Panc1 (cell line): ENCODE measurements at regions not wholly inside any gene's neighbourhood (a gene's known extent, or its start where the extent isn't known, plus 50 kb on each side); places are given as distances from the start of the nearest gene placed in this dataset.

Experiments used
- CTCF ChIP-seq: fragments of 450-650 bp; IDR thresholded peaks from 2 replicates; pipeline ENCODE4 v1.5.1; 2017; ENCODE audit warnings: mild to moderate bottlenecking
- POLR2AphosphoS5 ChIP-seq: IDR thresholded peaks from 2 replicates; pipeline ENCODE4 v1.6.1; 2012; ENCODE audit warnings: mild to moderate bottlenecking, low read depth, low read length, moderate library complexity
- REST ChIP-seq, 2 experiments: IDR thresholded peaks; 2 replicates each; pipeline ENCODE4 v1.6.1; 2011 to 2012; ENCODE audit warnings: low read depth in 2 of 2, control low read depth in 1 of 2, low read length in 1 of 2, mild to moderate bottlenecking in 1 of 2, moderate library complexity in 1 of 2; ENCODE audit not compliant: insufficient read depth in 1 of 2
- SIN3A ChIP-seq: IDR thresholded peaks from 2 replicates; pipeline ENCODE4 v1.6.1; 2012; ENCODE audit warnings: low read depth, mild to moderate bottlenecking, low read length, moderate library complexity, borderline replicate concordance; ENCODE audit not compliant: insufficient read depth

- TF ChIP-seq CTCF (no peak), POLR2AphosphoS5 (no peak), SIN3A (no peak), REST (IDR thresholded peaks at IDR 0.05; ENCODE audit: insufficient read depth in 1 of 2, low read depth in 2 of 2, low read length in 1 of 2) (no peak)
Measured at GRCh38 chr6:95186710-95187109, 390.6 kb upstream of the MANEA start.
